Cardiac muscle cell (in vitro differentiated cells and primary cell): ENCODE measurements at regions not wholly inside any gene's neighbourhood (a gene's known extent, or its start where the extent isn't known, plus 50 kb on each side); places are given as distances from the start of the nearest gene placed in this dataset.
"Not testable (repeated sequence)": the region's sequence is repeated elsewhere in the genome, so short reads cannot be mapped to it uniquely, and the experiment has no call there.

Source experiments
- DNase-seq, 2 donors: peaks; one replicate each; pipeline versions ENCODE4 v3.0.0 to v3.0.0-alpha.2; 2010 to 2017; ENCODE audit warnings: low read depth in 1 of 2, low spot score in 1 of 2
- H3K27ac ChIP-seq: fragments of 200-600 bp; sonication (generic); 2 replicates; pipeline ENCODE4 v1.5.1; 2016
- H3K27me3 ChIP-seq: fragments of 200-600 bp; sonication (generic); 2 replicates; pipeline ENCODE4 v1.6.0; 2016; ENCODE audit warnings: control low read depth
- H3K36me3 ChIP-seq: fragments of 200-600 bp; sonication (generic); 2 replicates; pipeline ENCODE4 v1.5.1; 2016; ENCODE audit warnings: control low read depth
- H3K4me1 ChIP-seq: fragments of 200-600 bp; sonication (generic); 2 replicates; pipeline ENCODE4 v1.8.1; 2017; ENCODE audit warnings: low read depth, mild to moderate bottlenecking, mixed run types
- H3K4me3 ChIP-seq: fragments of 200-600 bp; sonication (generic); 2 replicates; pipeline ENCODE4 v1.5.1; 2016; ENCODE audit warnings: mild to moderate bottlenecking
- H3K9me3 ChIP-seq: fragments of 200-600 bp; sonication (generic); 2 replicates; pipeline ENCODE4 v1.5.1; 2017; ENCODE audit warnings: low read depth, mild to moderate bottlenecking, control low read depth
- TF ChIP-seq, protein P1 (sequence below): IDR thresholded peaks from 2 replicates; pipeline ENCODE4 v1.5.1; 2012; ENCODE audit warnings: low read depth, mild to moderate bottlenecking, low read length

- Histone ChIP-seq H3K9me3 (no peaks in the 10 kb centered on the region), H3K36me3 (no peaks in the 10 kb centered on the region), H3K27me3 (no peaks in the 10 kb centered on the region), H3K4me1 (no peaks in the 10 kb centered on the region), H3K4me3 (no peak overlapping the region), H3K27ac (no peak overlapping the region)
- no peak for DNase-seq
- TF ChIP-seq, protein P1, sequence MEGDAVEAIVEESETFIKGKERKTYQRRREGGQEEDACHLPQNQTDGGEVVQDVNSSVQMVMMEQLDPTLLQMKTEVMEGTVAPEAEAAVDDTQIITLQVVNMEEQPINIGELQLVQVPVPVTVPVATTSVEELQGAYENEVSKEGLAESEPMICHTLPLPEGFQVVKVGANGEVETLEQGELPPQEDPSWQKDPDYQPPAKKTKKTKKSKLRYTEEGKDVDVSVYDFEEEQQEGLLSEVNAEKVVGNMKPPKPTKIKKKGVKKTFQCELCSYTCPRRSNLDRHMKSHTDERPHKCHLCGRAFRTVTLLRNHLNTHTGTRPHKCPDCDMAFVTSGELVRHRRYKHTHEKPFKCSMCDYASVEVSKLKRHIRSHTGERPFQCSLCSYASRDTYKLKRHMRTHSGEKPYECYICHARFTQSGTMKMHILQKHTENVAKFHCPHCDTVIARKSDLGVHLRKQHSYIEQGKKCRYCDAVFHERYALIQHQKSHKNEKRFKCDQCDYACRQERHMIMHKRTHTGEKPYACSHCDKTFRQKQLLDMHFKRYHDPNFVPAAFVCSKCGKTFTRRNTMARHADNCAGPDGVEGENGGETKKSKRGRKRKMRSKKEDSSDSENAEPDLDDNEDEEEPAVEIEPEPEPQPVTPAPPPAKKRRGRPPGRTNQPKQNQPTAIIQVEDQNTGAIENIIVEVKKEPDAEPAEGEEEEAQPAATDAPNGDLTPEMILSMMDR: no peak
Measured at GRCh38 chr13:82187227-82187626, 1695.0 kb downstream of the SLITRK1 start.

DNA sequence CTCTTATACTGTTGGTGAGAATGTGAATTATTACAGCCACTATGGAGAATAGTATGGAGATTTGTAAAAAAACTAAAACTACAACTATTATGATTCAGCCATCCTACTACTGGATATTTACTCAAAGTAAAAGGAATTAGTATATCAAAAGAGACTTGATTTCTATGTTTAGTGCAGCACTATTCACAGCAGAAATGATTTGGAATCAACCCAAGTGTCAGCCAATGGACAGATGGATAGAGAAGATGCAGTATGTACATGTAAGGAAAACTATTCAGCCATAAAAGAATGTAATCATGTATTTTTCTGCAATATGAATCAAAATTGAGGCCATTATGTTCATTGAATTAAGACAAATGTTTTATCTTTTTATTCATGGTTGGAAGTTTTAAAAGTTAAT, 1705.5 kb downstream of the SLITRK1 start:
- Histone ChIP-seq H3K4me3 (no peak overlapping the region), H3K4me1 (no peaks in the 10 kb centered on the region), H3K27me3 (no peaks in the 10 kb centered on the region), H3K27ac (no peak overlapping the region), H3K9me3 (no peaks in the 10 kb centered on the region), H3K36me3 (no peaks in the 10 kb centered on the region)
- no peak for DNase-seq
- TF ChIP-seq, protein P1: no peak

DNA sequence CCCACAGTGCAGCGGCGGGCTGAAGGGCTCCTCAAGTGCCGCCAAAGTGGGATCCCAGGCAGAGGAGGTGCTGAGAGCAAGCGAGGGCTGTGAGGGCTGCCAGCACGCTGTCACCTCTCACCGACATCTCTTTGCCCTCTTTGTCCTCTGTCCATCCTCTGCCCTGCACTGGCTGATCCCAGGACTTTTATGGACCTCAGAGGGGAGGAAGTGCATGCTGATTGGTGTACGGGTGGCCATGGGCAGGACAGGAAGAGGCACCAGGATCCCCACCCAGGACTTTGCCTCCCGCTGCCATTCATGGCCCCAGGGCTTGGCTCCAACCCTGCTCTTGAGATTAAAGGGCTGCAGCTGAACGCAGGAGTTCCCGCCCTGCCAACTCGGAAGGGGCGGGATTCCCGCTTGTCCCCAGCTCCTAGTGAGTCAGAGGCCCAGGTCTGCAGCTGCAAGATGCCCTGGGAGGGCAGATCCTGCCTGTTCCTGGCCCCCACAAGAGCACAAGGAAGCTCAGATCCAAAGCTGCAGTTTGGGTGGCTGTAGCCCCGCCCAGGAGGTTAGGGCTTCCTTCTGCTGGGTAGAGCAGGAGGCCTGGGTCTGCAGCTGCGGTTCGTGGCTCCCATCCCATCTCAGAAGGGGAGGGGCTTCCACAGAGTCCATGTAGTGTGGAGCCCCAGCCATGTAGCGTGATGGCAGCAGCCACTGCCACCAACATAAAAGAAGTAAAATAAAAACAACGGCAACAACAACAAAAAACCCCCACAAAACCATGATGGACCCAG, 1716.7 kb downstream of the SLITRK1 start:
- Histone ChIP-seq H3K4me3 (no peak overlapping the region), H3K4me1 (no peaks in the 10 kb centered on the region), H3K9me3 (no peaks in the 10 kb centered on the region), H3K27me3 (no peaks in the 10 kb centered on the region), H3K36me3 (no peaks in the 10 kb centered on the region), H3K27ac (no peak overlapping the region)
- no peak for DNase-seq
- TF ChIP-seq, protein P1: no peak

GRCh38 chr13:82164780-82165395, 1717.4 kb downstream of the SLITRK1 start:
- not testable (repeated sequence) for H3K36me3 ChIP-seq, H3K4me1 ChIP-seq, H3K4me3 ChIP-seq, H3K27ac ChIP-seq, H3K27me3 ChIP-seq, DNase-seq, H3K9me3 ChIP-seq

- Histone ChIP-seq H3K9me3 (no peaks in the 10 kb centered on the region), H3K36me3 (no peaks in the 10 kb centered on the region), H3K27me3 (no peaks in the 10 kb centered on the region), H3K4me1 (no peaks in the 10 kb centered on the region), H3K4me3 (no peak overlapping the region), H3K27ac (no peak overlapping the region)
- TF ChIP-seq, protein P1: no peak
- DNase-seq: no peak
Measured at GRCh38 chr13:82147526-82147925, 1734.7 kb downstream of the SLITRK1 start.

- no peak for DNase-seq
- Histone ChIP-seq H3K9me3 (no peaks in the 10 kb centered on the region), H3K27me3 (no peaks in the 10 kb centered on the region), H3K27ac (no peak overlapping the region), H3K4me3 (no peak overlapping the region), H3K36me3 (no peaks in the 10 kb centered on the region), H3K4me1 (no peaks in the 10 kb centered on the region)
- TF ChIP-seq, protein P1: no peak
Measured at GRCh38 chr13:82136880-82137279, 1745.4 kb downstream of the SLITRK1 start.
